ENCODE measurements at regions not wholly inside any gene's neighbourhood (a gene's known extent, or its start where the extent isn't known, plus 50 kb on each side); places are given as distances from the start of the nearest gene placed in this dataset.

- no peak for DNase-seq (ENCODE audit: low read depth)
- H3K4me3 ChIP-seq (ENCODE audit: control insufficient read depth, low read depth, low read length) = no peak overlapping the region
- TF ChIP-seq CTCF (conservative IDR thresholded peaks at IDR 0.05; ENCODE audit: control insufficient read depth, insufficient read depth, low read depth, low read length) = no peak
Observed at GRCh38 chr2:89841476-89841840, 1150.0 kb downstream of the RPIA start.

- no peak for DNase-seq (ENCODE audit: low read depth)
- TF ChIP-seq CTCF (conservative IDR thresholded peaks at IDR 0.05; ENCODE audit: control insufficient read depth, insufficient read depth, low read depth, low read length) = no peak
- H3K4me3 ChIP-seq (ENCODE audit: control insufficient read depth, low read depth, low read length) = no peak overlapping the region
Observed at GRCh38 chr2:89842180-89842908, 1150.9 kb downstream of the RPIA start.

- no peak for DNase-seq (ENCODE audit: low read depth)
- no peak for TF ChIP-seq CTCF (conservative IDR thresholded peaks at IDR 0.05; ENCODE audit: control insufficient read depth, insufficient read depth, low read depth, low read length)
Observed at GRCh38 chr2:89844221-89844943, 1152.9 kb downstream of the RPIA start.

GRCh38 chr2:89845532-89845931 lies 1154.1 kb downstream of the RPIA start:
- DNase-seq (ENCODE audit: low read depth) = no peak
- H3K4me3 ChIP-seq (ENCODE audit: control insufficient read depth, low read depth, low read length) = no peak overlapping the region
- TF ChIP-seq CTCF (conservative IDR thresholded peaks at IDR 0.05; ENCODE audit: control insufficient read depth, insufficient read depth, low read depth, low read length) = no peak

More at GRCh38 chr2:89844221-89844943, 1152.9 kb downstream of the RPIA start:
- no peak overlapping the region for H3K4me3 ChIP-seq (ENCODE audit: control insufficient read depth, low read depth, low read length)

- DNase-seq (ENCODE audit: low read depth) = no peak
- TF ChIP-seq CTCF (conservative IDR thresholded peaks at IDR 0.05; ENCODE audit: control insufficient read depth, insufficient read depth, low read depth, low read length) = no peak
- no peak overlapping the region for H3K4me3 ChIP-seq (ENCODE audit: control insufficient read depth, low read depth, low read length)
Observed at GRCh38 chr2:89848114-89848513, 1156.6 kb downstream of the RPIA start.

GRCh38 chr2:89848763-89849368 lies 1157.4 kb downstream of the RPIA start:
- no peak overlapping the region for H3K4me3 ChIP-seq (ENCODE audit: control insufficient read depth, low read depth, low read length)
- TF ChIP-seq CTCF (conservative IDR thresholded peaks at IDR 0.05; ENCODE audit: control insufficient read depth, insufficient read depth, low read depth, low read length) = no peak
- DNase-seq (ENCODE audit: low read depth) = no peak

Data from fibroblast of mammary gland (primary cell).